HG03097 (cell line): ENCODE measurements at regions not wholly inside any gene's neighbourhood (a gene's known extent, or its start where the extent isn't known, plus 50 kb on each side); places are given as distances from the start of the nearest gene placed in this dataset.

ENCODE experiments used
- ATAC-seq: cut with Tn5 transposase; IDR thresholded peaks from one replicate; pipeline ENCODE4 v1.9.1; 2021; ENCODE audit not compliant: unreplicated experiment, low FRiP score

DNA sequence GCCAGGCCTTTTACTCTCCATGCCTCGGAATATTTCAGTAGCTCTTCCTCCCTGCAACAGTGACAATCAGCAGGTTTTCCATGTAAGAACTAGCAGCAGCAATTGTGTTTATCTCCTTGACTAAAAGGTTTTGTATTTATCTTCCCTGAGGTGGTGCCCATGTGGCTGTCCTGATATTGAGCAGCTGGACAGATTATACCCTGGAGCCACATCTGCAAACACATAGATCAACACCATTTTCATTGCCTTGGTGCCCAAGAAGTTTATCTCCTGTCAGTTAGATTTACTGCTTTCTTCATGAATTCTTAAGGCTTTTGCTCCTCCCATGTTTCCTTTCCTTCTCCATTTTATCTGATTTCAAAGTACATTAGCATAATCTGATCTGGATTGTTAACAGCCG lies 378.4 kb downstream of the SPATA31D1 start:
- no peak for ATAC-seq

GRCh38 chr9:82367929-82368328 lies 379.4 kb downstream of the SPATA31D1 start:
- no peak for ATAC-seq

GRCh38 chr9:82369251-82369945 lies 380.8 kb downstream of the SPATA31D1 start:
- no peak for ATAC-seq

GRCh38 chr9:82375041-82375440 lies 386.5 kb downstream of the SPATA31D1 start:
- no peak for ATAC-seq

DNA sequence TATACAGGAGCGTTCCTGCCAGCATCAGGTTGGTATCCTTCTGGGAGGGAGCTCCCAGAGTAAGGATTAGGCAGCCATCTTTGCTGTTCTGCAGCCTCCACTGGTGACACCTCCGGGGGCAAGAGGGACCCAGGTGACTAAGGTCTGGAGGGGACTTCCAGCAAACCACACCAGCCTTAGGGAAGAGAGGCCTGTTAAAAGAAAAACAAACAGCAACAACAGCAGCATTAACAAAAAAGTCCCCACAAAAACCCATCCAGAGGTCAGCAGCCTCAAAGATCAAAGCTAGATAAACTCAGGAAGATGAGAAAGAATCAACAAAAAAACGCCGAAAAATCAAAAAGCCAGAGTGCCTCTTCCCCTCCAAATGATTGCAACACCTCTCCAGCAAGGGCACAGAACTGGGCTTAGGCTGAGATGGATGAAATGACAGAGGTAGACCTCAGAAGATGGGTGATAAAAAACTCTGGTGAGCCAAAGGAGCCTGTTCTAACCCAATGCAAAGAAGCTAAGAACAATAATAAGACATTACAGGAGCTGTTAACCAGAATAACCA lies 388.2 kb downstream of the SPATA31D1 start:
- ATAC-seq = no peak

DNA sequence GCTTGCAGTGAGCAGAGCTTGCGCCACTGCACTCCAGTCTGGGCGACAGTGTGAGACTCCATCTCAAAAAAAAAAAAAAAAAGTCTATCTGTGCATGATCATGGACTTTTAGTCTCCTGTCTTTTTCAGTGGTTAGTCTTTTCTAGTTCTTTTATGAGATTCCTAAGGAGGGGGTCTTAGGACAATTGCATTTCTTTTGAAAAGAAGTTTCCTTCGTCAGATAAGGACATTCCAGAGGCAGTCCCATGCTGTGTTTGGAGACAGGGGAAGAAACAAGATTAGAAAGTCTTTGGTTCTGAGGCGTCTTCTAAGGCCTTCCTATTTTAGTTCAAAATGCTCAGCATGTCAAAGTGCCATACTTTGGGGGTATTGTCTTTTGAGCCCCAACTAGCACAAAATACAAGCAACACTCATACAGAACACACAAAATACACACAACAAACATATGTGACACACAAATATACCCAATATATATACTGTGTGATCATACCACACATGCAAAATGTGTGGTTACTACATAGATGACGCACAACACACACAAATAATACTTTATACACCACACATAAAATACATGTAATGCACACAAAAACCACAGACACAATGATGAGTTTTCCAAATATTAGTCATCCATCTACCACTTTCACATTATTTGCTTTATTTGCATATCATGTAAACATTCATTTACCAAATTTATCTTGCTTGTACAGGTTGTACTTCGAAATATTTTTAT lies 394.5 kb downstream of the SPATA31D1 start:
- no peak for ATAC-seq

DNA sequence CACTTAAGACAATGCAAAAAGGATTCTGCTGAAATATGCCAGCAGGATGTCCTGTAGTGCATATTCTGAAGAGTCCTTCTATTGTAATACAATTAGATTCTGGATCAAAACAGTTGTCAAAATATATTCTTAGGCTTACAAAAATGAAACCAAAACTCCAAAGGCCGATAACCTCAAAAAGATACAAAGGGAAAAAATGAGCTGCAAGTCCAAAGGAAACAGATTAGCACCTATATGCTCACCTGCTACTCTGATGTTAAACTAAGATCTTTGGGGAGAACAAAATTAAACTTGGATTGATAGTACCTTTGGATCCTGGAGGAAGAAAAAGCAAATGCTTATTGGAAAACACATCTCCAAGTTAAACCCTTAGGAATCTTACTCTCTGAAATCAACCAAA lies 397.1 kb downstream of the SPATA31D1 start:
- no peak for ATAC-seq

- ATAC-seq = no peak
Observed at GRCh38 chr9:82397534-82397933, 409.0 kb downstream of the SPATA31D1 start.

- no peak for ATAC-seq
Observed at GRCh38 chr9:82404196-82404870, 415.8 kb downstream of the SPATA31D1 start.

GRCh38 chr9:82404881-82405280 lies 416.3 kb downstream of the SPATA31D1 start:
- ATAC-seq = no peak

DNA sequence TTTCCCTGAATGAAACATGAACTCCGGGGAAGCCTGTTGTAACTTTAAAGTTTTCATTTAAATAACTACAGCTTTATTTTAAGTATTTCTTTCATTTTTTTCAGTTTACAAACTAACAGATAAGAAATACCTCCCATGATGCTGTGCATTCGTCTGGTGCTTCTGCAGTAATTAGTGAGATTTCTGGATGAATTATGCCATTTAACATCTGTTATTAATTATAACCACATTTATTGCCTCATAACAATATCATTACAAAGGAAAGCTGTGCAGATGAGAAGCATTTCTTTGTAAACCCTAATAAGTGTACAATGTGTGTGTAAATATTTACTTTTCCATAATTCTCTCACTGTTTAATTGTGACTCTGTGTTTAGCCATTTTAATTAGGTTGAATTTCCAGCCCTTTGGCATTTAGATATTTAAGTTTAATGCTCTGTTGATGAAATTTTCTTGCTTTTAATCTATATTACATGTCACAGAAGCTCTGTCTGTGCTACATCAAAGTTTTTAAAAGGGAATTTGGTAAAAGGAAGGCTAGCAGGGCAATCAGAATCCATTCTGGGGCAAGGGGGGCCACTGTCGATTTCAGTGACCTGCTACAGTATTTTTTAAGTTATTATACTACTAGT lies 418.0 kb downstream of the SPATA31D1 start:
- no peak for ATAC-seq

GRCh38 chr9:82410306-82410705 lies 421.7 kb downstream of the SPATA31D1 start:
- peak; percentile 95 for ATAC-seq

DNA sequence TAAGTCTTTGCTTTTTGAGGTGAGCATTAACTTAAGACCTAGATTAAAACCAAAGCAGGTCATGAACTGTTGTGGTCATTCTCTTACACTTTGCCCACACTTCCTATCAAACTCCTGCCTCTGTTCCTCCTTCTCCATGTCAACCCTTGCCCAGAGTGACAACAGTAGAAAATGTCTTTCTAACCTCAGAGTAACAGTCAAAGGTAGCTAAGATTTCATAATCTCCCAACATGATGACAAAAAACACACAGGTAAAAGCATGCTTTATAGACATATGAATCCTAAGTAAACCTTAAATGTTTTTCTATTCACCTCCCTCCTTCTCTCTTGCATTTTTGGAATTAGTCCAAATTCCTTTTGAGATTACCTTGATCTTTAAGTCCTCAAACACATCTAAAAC lies 422.3 kb downstream of the SPATA31D1 start:
- ATAC-seq = no peak

- ATAC-seq = no peak
Observed at GRCh38 chr9:82412586-82413305, 424.2 kb downstream of the SPATA31D1 start.

GRCh38 chr9:82417501-82417900 lies 428.9 kb downstream of the SPATA31D1 start:
- no peak for ATAC-seq

DNA sequence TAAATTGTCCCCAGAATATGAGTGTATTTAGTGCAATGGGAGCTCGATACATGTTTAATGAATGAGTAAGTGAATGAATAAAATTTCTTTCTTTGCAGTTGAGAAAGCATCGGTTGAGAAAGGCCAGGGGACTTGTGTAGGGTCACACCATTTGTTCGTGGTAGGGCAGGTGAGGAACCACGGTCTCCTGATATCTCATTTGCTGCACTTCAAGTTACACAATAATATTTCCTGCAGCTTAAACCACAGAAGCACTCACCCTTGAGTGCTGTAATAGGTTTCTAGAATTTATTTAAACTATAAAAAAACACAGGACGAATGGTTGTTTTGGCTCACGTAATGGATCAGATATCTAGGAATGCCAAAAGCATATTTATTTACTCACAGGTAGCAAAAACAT lies 429.8 kb downstream of the SPATA31D1 start:
- ATAC-seq = no peak

- ATAC-seq = no peak
Observed at GRCh38 chr9:82419696-82420486, 431.3 kb downstream of the SPATA31D1 start.

DNA sequence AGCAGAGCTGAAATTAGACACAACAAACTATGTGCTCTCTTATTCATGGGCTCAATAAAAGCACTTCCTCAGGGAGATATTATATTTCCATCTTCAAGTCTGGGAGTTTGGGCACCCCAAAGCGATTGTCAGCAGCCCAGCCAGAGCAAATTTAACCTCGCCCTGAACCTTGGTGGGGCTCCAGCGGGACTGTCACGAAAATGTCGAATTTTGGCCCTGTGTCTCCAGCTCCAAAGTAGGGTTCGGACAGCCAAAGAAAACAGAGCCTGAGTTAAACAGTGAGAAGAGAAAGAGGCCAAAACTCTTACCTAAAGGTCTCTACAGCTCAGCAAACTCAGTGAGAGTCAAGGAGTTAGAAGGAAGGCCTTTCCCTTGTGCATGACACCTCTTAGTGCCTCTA lies 432.9 kb downstream of the SPATA31D1 start:
- ATAC-seq = no peak

DNA sequence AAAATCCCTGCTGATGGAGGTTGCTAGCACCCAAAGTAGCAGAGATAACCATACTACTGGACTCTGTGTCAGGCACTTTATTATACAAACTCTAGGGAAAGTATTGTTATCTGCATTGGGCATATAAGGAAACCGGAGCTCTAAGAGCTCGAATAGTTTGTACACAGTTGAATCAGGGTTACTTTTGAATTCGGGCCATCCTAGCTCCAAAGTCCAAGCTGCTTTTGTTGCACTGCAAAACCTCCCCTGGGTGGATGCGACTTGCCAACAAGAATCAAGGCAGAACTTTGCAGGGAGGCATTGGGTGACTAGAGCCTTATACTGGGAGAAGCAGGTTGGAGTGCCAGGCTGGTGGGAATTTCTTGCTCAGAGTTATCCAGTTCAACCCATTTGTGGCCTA lies 435.1 kb downstream of the SPATA31D1 start:
- ATAC-seq = no peak
